ENCODE measurements at regions not wholly inside any gene's neighbourhood (a gene's known extent, or its start where the extent isn't known, plus 50 kb on each side); places are given as distances from the start of the nearest gene placed in this dataset.

DNA sequence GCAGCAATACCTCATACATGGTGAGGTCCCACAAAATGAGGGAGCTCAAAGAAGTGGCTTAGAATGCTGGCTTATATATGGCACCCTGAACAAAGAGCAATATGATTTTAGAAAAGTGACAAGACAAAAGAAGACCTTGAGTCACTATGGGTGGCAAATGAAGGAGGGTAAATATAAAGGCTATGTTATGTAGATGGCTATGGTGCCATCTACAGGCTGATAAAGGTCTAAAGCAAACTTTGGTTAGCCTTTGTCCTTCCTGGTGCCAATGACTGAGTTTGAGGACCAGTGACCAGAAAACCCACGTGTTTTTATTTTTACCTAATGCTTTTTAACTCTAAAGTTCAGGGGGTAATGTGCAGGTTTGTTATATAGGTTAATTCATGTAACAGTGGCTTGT lies 151.8 kb downstream of the CCNG2 start:
- no peaks in the 10 kb centered on the region for H3K36me3 ChIP-seq (replicated peaks in 1 of 2; ENCODE audit: insufficient read depth in 1 of 2, low read depth in 2 of 2)
- ATAC-seq (peak; percentile 80), DNase-seq (peak in 1 of 4 donors; percentile 19)
- H3K27me3 ChIP-seq, result no peaks in the 10 kb centered on the region
- no peak overlapping the region for H3K4me3 ChIP-seq
- intact Hi-C loops (cut with DNase I), result no loop called here
- no peaks in the 10 kb centered on the region for H3K9me3 ChIP-seq
- H3K27ac ChIP-seq, result no peak overlapping the region
- 10 to 17% methylated on average over 1 of the region's 1 CpG for whole genome bisulfite sequencing, 2 donors
- no peak for TF ChIP-seq POLR2A (IDR thresholded peaks at IDR 0.05)
- TF ChIP-seq, protein P1, sequence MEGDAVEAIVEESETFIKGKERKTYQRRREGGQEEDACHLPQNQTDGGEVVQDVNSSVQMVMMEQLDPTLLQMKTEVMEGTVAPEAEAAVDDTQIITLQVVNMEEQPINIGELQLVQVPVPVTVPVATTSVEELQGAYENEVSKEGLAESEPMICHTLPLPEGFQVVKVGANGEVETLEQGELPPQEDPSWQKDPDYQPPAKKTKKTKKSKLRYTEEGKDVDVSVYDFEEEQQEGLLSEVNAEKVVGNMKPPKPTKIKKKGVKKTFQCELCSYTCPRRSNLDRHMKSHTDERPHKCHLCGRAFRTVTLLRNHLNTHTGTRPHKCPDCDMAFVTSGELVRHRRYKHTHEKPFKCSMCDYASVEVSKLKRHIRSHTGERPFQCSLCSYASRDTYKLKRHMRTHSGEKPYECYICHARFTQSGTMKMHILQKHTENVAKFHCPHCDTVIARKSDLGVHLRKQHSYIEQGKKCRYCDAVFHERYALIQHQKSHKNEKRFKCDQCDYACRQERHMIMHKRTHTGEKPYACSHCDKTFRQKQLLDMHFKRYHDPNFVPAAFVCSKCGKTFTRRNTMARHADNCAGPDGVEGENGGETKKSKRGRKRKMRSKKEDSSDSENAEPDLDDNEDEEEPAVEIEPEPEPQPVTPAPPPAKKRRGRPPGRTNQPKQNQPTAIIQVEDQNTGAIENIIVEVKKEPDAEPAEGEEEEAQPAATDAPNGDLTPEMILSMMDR (IDR thresholded peaks at IDR 0.05), result peak in 6 of 7 experiments; percentile 29 to 69 (median 57)
- H3K4me1 ChIP-seq, result peaks cover 7% of the 10 kb centered on the region

GRCh38 chr4:77309496-77309895 lies 152.5 kb downstream of the CCNG2 start:
- intact Hi-C loops (cut with DNase I), result no loop called here
- H3K27ac ChIP-seq, result no peak overlapping the region
- H3K9me3 ChIP-seq, result no peaks in the 10 kb centered on the region
- peaks cover 7% of the 10 kb centered on the region for H3K4me1 ChIP-seq
- no peak overlapping the region for H3K4me3 ChIP-seq
- TF ChIP-seq, protein P1 (IDR thresholded peaks at IDR 0.05), result no peak
- no peak for TF ChIP-seq POLR2A (IDR thresholded peaks at IDR 0.05)
- H3K27me3 ChIP-seq, result no peaks in the 10 kb centered on the region
- 9 to 21% methylated on average over 2 of the region's 2 CpGs for WGBS, 2 donors
- no peaks in the 10 kb centered on the region for H3K36me3 ChIP-seq (replicated peaks in 1 of 2; ENCODE audit: insufficient read depth in 1 of 2, low read depth in 2 of 2)
- ATAC-seq, result peak; percentile 76
- no peak for DNase-seq

DNA sequence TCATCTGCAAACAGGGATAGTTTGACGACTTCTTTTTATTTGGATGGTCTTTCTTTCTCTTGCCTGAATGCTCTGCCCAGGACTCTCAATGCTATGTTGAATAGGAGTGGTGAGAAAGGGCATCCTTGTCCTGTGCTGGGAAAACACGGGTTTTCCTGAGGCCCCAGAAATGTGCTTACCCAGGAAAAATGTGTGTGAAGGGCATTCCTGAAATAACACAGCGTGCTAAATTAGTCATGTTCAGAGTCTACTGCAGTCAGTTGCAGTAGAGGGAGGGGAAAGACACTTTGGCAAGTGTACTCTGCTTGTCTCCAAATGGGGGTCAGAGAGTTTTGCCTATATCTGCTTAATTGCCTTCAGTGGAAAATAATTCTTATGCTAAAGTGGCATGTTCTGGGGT lies 153.9 kb downstream of the CCNG2 start:
- 41 to 44% methylated on average over 2 to 3 of the region's 3 CpGs for WGBS, 2 donors
- TF ChIP-seq, protein P1 (IDR thresholded peaks at IDR 0.05), result no peak
- TF ChIP-seq POLR2A (IDR thresholded peaks at IDR 0.05), result no peak
- DNase-seq, result no peak
- Histone ChIP-seq H3K27me3 (no peaks in the 10 kb centered on the region), H3K27ac (no peak overlapping the region), H3K4me3 (no peak overlapping the region), H3K36me3 (replicated peaks in 1 of 2; ENCODE audit: insufficient read depth in 1 of 2, low read depth in 2 of 2) (no peaks in the 10 kb centered on the region), H3K9me3 (no peaks in the 10 kb centered on the region), H3K4me1 (peaks cover 7% of the 10 kb centered on the region)
- ATAC-seq, result no peak
- intact Hi-C loops (cut with DNase I), result no loop called here

DNA sequence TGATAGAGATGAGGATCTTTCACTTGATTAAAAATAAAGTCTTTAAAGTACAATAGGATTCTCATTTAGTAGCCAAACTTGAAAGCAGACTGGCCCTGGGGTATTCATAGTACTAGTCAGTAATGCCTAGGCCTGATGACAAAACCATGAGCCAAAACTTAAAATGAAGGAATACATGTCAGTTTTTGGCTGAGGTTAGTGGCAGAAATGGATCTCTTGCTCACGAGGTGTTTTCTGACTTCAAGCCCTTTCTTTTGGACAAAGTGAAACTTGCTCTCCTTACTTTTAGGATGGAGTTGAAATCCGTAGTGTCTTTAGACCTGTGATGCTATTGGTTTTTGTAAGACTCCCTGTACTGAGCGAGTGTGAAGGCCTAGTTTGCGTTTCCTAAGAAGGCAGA lies 157.7 kb downstream of the CCNG2 start:
- Histone ChIP-seq H3K4me1 (no peaks in the 10 kb centered on the region), H3K4me3 (no peak overlapping the region), H3K9me3 (no peaks in the 10 kb centered on the region), H3K36me3 (replicated peaks in 1 of 2; ENCODE audit: insufficient read depth in 1 of 2, low read depth in 2 of 2) (no peaks in the 10 kb centered on the region), H3K27ac (no peak overlapping the region), H3K27me3 (no peaks in the 10 kb centered on the region)
- no peak for ATAC-seq
- no peak for TF ChIP-seq POLR2A (IDR thresholded peaks at IDR 0.05)
- TF ChIP-seq, protein P1 (IDR thresholded peaks at IDR 0.05), result no peak
- intact Hi-C loops (cut with DNase I), result no loop called here
- 65 to 68% methylated on average over 4 of the region's 4 CpGs for WGBS, 2 donors
- no peak for DNase-seq

DNA sequence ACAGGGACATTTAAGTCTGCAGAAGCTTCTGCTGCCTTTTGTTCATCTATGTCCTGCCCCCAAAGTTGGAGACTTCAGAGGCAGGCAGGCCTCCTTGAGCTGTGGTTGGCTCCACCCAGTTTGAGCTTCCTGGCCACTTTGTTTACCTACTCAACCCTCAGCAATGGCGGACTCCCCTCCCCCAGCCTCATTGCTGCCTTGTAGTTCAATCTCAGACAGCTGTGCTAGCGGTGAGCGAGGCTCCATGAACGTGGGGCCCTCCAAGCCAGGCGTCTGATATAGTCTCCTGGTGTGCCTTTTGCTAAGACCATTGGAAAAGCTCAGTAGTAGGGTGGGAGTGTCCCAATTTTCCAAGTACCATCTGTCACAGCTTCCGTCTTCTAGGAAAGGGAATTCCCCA lies 170.1 kb downstream of the CCNG2 start:
- Histone ChIP-seq H3K27ac (no peak overlapping the region), H3K9me3 (no peaks in the 10 kb centered on the region), H3K4me3 (no peak overlapping the region), H3K4me1 (no peaks in the 10 kb centered on the region), H3K36me3 (replicated peaks in 1 of 2; ENCODE audit: insufficient read depth in 1 of 2, low read depth in 2 of 2) (no peaks in the 10 kb centered on the region), H3K27me3 (no peaks in the 10 kb centered on the region)
- intact Hi-C loops (cut with DNase I), result no loop called here
- no peak for DNase-seq
- WGBS, 2 donors, result 62 to 68% methylated on average over 5 of the region's 6 CpGs
- TF ChIP-seq, protein P1 (IDR thresholded peaks at IDR 0.05), result no peak
- no peak for TF ChIP-seq POLR2A (IDR thresholded peaks at IDR 0.05)
- no peak for ATAC-seq
